UCSD-AML1 (cell line): ENCODE measurements at regions not wholly inside any gene's neighbourhood (a gene's known extent, or its start where the extent isn't known, plus 50 kb on each side); places are given as distances from the start of the nearest gene placed in this dataset.
"Not testable (repeated sequence)": the region's sequence is repeated elsewhere in the genome, so short reads cannot be mapped to it uniquely, and the experiment has no call there.

Experiments used
- DNase-seq: peaks from one replicate; lab custom pipeline; 2025; ENCODE audit not compliant: unreplicated experiment; lab: John Stamatoyannopoulos, UW

DNA sequence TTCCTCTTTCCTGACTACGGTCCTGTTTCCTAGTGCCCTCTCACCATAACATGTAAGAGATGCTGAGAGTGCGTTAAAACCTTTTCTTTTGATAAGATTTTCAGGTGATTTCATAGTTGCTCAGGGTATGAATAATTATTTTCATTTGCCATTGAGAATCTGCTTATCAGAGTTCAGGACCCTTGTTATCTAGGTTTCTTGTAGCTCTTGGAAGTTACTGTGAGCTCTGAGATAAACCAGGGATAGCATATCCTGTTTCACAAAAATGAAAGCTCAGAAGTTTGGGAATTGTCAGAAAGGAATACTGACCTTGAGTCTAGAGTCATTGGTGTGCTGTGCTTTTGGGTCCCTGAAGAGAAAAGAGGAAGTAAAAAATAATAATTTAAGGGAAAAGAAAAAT, 76.8 kb upstream of the PRKG1 start:
- no peak for DNase-seq

DNA sequence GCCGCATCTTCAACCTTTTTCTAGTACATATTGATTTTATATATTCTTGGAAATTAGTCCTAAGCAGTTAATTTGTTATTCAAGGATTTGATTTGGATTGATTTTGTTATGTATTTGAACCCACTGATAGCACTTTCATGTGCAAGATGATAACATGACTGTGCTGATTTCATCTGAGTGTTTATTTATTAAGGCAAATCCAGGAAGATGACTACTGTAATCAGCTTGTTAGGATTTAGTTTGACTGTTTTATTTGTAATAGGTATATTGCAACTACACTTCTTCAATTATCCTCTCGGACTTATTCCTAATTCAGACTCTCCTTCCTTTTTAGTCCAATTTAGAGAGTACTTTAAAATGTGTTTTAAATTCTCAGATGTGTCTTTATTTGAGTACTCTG, 75.1 kb upstream of the PRKG1 start:
- DNase-seq, result no peak

DNA sequence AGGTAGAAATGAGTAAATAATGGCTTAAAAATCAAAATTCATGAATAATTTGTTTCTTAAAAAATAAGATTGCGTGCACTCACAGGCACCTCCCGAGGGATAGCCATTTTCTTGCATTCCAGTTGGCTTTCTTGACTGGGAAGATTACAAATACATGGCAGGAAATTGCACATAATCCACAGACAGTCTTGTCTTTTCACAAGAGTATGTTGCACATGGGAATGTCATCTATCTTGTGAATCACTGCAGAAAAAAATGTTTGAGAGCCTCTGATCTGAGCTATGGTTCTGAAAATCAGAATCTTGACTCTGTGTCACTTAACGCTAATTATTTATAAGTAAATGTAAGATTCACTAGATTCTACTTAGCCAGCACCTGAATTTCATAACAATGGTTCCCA, 74.1 kb upstream of the PRKG1 start:
- DNase-seq, result no peak

GRCh38 chr10:51000976-51001375, 73.3 kb upstream of the PRKG1 start:
- no peak for DNase-seq

DNA sequence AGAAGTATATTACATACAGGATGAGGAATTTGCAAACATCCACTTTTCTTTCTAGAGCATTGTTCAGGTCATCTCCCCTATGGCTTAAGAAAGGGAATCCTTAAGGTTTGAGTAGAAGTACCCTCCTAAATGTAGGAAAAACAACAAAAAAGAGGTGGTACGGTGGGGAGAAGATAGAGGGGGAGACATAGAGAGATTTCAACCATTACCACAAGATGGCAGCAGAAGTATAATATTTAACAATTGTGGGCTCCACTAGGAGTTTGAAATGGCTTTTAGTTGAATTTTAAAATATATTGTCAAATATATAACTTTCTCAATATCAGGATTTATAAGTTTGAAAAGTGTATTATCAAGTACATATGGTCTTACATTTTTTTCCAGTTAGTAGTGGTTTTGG, 72.7 kb upstream of the PRKG1 start:
- DNase-seq, result no peak

GRCh38 chr10:51002469-51002868, 71.8 kb upstream of the PRKG1 start:
- no peak for DNase-seq

DNA sequence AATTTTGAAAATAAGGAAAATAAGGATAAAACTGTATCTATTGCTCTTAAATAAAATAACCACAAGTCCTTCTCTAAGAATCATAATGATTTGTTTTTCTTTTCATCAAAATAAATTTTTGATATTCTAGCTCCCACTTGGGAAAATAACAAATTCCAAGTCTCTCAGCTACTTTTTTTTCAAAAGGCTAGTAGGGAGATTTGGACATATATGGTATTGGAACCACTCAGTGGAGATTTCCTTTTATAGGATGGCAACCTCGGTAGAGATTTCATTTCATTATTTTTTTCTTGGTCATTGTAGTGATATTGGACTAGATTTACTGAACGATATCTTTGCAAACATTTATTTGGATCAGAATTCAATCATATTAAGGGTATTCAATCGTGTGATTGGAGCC, 69.5 kb upstream of the PRKG1 start:
- DNase-seq, result no peak

GRCh38 chr10:51005551-51005950, 68.7 kb upstream of the PRKG1 start:
- no peak for DNase-seq

DNA sequence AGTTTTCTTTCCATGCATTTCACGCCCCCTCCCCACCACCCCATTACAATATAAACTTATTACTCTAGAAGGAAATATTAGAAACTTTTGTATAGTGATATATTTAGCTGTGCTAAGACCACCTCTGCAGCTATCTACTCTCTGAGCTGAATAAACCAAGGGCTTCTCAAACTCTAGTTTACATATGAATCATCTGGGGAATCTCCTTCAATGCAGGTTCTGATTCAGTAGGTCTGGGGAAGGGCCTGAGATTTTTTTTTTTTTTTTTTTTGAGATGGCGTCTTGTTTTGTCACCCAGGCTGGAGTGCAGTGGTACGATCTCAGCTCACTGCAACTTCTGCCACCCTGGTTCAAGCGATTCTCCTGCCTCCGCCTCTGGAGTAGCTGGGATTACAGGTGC, 67.6 kb upstream of the PRKG1 start:
- no peak for DNase-seq

DNA sequence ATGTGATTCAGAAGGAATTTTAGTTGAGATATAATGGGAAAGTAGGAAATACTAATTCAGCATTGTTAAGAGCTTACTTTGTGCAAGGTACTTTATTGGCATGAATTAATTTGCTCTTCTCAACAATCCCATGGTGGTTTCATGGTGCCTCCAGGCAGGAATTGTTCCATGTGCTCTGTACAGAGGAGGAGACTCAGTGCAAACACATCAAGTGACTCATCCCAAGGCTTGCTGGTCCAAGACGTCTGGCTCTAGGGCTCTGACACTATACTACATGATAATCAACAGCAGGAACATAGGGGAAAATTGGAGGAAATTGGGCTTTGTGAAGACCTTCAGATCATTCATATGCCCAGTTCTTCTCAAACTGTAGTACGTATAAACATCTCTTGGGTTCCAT, 66.5 kb upstream of the PRKG1 start:
- peak; percentile 4 for DNase-seq

DNA sequence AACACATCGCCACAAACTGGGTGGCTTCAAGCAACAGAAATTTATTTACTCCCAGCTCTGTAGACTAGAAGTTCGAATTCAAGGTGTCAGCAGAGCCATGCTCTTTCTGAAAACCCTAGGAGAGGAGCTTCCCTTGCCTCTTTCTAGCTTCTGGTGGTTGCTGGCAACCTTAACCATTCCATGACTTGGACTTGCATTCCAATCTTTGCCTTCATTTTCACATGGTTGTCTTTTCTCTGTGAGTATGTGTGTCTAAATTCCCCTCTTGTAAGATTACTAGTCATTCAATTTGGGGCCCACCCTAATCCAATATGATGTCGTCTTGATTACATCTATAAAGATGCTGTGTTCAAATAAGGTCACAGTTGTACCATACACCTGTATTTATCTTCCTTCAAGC, 65.9 kb upstream of the PRKG1 start:
- DNase-seq, result no peak

- no peak for DNase-seq
Observed at GRCh38 chr10:51010977-51011376, 63.3 kb upstream of the PRKG1 start.

DNA sequence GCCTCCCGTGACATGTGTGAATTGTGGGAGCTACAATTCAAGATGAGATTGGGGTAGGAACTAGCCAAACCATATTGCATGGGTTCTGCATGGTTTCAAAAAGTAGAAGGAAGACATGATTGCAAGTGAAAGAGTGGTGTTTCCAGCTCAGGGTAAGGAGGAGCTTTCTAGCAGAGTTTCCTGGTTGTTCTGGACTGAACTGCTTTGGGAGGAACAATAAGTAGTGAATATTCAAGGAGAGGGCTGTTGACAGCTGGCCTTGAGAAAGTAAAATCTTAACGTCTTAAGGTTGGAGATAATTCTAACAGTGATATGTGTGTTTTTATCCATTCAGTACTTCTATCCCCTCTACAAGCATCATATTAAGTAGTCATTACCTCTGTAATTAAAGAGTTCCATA, 62.2 kb upstream of the PRKG1 start:
- DNase-seq, result no peak

- no peak for DNase-seq
Observed at GRCh38 chr10:51014680-51015389, 59.5 kb upstream of the PRKG1 start.

DNA sequence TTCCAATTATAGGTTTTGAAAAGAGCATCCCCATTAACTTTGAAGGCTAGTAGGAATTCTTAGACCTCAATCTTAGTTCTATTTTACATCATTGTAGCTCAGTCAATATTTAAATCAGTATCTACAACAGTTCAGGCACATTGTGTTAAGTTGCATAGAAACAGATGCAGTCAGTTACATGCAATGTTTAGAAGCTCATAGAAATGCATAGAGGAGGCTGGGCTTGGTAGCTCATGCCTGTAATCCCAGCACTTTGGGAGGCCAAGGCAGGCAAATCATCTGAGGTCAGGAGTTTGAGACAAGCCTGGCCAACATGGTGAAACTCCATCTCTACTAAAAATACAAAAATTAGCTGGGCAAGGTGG, 58.9 kb upstream of the PRKG1 start:
- not testable (repeated sequence) for DNase-seq

GRCh38 chr10:51020200-51020599, 54.1 kb upstream of the PRKG1 start:
- DNase-seq, result no peak

DNA sequence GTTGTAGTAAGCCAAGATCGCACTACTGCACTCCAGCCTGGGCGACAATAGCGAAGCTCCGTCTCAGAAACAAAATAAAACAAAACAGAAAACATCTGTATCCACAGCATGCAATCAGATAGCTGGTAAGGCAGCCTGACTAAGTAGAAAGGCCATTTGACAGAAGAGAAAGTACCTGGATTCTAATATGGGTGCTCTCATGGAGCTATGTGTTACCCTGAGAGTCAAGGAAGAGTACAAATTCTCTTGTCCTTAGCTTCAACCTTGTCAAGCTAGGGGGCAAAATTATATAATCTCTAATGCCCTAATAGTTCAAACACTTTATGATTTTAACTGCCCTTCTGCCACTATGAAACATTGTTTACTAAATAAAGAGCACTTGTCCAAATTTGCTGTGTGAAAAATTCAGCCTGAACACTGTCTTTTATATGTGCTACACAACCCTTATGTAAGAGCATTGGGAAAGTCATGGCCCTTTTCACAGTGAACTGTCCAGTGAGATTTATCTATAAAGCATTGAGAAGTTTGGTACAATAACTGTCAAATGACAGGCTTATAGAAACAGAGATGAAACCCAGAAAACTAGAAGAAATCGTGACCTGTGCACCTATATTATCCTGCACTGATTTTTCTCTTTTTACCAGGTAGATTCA, 51.2 kb upstream of the PRKG1 start:
- no peak for DNase-seq

- no peak for DNase-seq
Observed at GRCh38 chr10:51023636-51024035, 50.7 kb upstream of the PRKG1 start.
